NCI-H146 (cell line): ENCODE measurements at regions not wholly inside any gene's neighbourhood (a gene's known extent, or its start where the extent isn't known, plus 50 kb on each side); places are given as distances from the start of the nearest gene placed in this dataset.

Experiments used
- DNase-seq: peaks from one replicate; lab custom pipeline; 2025; lab: John Stamatoyannopoulos, UW

DNA sequence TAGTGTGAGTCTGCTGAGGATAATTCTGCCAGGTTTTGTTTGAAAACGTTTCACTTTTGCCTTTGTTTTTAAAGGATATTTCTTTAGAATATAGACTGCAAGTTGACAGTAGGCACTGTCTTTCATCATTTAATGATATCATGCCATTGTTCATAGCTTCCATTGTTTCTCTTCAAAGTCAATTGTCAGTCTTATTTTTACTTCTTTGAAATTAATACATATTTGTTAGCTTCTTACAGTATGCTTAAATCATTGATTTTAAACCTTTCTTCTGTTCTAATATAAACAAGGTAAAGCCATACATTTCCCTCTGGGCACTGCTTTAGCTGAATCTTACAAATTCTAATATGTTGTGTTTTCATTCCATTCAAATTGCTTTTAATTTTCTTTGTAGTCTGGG is 62.3 kb upstream of the PARVA start:
- DNase-seq: no peak

DNA sequence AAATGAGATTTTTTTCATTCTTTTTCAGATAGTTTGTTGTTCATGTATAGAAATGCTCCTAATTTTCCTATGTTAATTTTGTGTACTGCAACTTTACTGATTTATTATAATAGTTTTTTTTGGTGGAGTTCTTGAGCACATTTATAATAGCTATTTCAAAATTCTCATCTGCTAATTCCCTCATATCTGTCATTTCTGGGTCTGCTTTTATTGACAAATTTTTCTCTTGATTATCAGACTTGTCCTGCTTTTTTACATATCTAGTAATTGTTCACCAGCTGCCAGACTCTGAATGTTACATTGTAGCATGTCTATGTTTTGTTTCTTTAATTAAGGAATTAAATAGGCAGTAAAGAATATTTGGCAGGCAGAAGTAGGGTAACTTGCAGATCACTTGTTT is 60.9 kb upstream of the PARVA start:
- DNase-seq: no peak

DNA sequence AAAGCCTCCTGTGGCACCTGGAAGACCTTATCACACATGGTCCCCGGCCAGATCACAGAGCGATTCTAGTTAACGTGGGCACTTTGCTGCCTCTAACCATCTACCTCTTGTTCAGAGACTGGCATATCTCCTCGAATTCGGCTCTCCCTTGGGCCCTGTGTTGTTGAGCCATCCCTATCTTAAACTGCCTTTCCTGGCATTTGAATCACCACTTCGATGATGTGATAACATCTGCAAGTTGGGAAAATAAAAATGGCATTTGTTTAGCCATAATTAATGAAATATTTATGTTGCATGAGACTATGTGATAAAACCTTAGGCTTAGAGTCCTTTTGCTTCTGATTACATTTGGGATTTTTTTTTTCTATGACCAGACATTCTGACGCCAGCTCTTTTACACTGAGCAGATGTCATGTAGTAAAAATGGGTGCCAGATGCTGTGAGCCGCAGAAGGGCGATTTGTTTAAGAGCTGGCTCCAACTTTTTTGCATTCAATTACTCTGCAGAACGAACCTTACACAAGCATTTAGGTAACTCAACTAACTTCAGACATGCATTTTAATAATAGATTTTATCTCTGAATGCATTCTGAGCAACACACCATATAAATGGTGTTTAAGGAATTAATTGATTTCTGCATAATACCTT is 58.5 kb upstream of the PARVA start:
- DNase-seq: peak; percentile 91

DNA sequence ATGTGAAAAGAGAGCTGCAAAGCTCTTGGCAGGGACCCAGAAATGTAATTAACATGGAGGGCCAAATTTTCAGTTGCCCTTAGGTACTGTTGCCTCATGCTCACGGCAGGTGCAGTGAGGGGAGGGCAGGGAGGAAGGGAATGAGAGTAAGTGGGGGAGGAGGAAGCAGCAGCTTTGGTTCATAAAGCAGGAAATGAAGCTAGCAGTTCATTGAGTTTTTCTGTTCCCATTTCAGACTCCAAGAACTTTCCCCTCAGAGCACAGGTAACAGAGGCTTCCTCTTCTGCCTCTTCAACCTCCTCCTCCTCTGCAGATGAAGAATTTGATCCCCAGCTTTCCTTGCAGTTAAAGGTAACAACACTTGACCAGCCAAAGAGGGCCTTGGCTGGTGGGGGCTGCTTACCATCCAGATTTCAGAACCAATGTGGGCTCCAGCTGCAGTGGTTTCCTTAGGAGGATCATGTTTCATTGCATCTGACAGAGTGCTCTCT is 57.9 kb upstream of the PARVA start:
- peak; percentile 98 for DNase-seq

DNA sequence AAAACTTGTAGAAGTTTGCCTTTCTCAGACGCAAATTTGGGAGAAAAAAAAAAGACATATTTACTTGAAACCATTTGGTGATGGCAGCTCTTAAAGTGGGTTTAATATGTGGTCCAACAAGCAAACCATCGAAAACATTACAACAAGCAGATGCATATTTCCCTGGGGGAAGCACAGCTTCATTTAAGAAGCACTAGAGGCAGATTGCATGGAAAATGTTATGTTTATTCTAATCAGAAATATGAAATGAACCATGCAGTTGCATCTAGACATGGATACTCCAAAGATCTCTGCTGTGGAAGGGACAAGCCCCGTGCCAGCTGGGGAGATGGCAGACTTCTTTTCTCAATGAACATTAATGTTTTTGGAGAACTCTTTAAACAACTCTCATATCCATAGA is 57.4 kb upstream of the PARVA start:
- no peak for DNase-seq

DNA sequence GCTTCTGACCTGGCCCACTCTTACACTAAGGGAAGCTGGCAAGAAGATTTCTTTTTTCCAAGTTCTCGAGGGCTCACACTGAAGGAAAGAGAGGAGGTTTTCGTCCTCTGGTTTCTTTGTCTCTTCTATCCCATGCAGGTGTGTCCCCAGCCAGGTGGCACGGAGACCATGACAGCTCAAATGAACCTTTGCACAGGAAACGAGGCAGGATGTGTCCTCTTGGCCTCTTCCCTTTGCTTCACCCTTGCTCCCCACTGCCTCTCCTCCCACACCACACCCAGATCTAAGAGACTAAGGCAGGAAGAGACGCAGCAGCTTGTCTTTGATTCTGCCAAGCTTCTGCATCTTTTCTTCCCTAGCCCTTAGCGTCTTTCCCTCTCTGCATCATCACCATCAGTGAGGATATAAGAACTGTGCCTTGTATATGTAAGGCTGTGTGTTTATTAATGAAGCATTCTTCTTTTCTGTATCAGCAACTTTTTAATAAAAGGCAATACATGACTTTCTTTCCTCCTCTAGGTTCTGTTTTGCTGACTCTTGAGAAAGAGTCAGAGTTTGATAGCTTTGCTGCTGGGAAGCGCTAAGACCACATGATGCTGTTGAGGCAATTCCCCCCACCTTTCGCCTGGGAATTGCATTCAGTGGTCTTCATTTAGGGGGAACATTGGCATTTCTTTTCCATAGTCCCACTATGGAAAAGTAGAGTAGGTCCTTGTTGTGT is 56.0 kb upstream of the PARVA start:
- peak; percentile 24 for DNase-seq

DNA sequence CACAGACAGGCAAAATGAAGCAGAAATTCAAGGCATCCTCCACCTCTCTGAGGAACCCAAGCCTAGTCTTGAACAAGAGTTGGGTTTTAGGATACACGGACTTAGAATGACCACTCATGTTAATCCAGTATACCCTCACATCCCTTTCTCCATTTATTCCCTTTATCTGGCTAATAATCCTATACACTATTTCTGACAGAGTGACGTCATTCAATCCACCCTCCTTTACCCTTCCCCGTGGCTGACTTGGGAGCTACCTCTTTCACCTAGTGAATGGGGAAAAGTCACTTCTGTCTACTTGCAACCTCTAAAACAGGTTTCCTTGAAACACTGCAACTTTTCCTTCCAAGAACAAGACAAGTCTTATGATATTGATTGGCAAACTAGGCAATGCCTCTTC is 52.8 kb upstream of the PARVA start:
- DNase-seq: no peak
